IMR-90 (cell line): ENCODE measurements at regions not wholly inside any gene's neighbourhood (a gene's known extent, or its start where the extent isn't known, plus 50 kb on each side); places are given as distances from the start of the nearest gene placed in this dataset.

Experiments
- ATAC-seq: fragments of 200-7000 bp; cut with Tn5 transposase; 2 replicates; pipeline ENCODE4 v1.9.1; 2020; ENCODE audit warnings: low read depth, mild to moderate bottlenecking, moderate library complexity
- BruUV-seq: library from RNA; stranded (reverse); fragments of 400-500 nt; replicated peaks from 2 replicates; lab custom pipeline; 2021; lab: Mats Ljungman, UMichigan
- CTCF ChIA-PET: fragments of 300-600 bp; formaldehyde crosslinking; extraction: SDS; loops from one replicate; lab custom pipeline; 2021; ENCODE audit warnings: antibody characterized with exemption; lab: Yijun Ruan, JAX
- POLR2A ChIA-PET: fragments of 300-600 bp; sonication (Branson Sonifier 250); formaldehyde crosslinking; loops from one replicate; lab custom pipeline; 2022; ENCODE audit warnings: antibody characterized with exemption; ENCODE audit not compliant: unreplicated experiment; lab: Charles Lee
- DNase-seq: peaks from one replicate; pipeline ENCODE4 v3.0.0; 2013
- H2AFZ ChIP-seq: replicated peaks from 2 replicates; pipeline ENCODE3; 2013; ENCODE audit warnings: low read length, mild to moderate bottlenecking; ENCODE audit not compliant: poor library complexity
- H2AK5ac ChIP-seq: 2 replicates; pipeline ENCODE4 v1.6.1; 2013; ENCODE audit warnings: low read depth, low read length, inconsistent platforms
- H2AK9ac ChIP-seq: replicated peaks from 2 replicates; pipeline ENCODE3; 2013; ENCODE audit warnings: mild to moderate bottlenecking, low read depth, low read length, moderate library complexity; ENCODE audit not compliant: poor library complexity
- H2BK120ac ChIP-seq: 2 replicates; pipeline ENCODE4 v1.6.1; 2013; ENCODE audit warnings: low read depth, low read length, inconsistent platforms
- H2BK15ac ChIP-seq: 3 replicates; pipeline ENCODE4 v1.6.1; 2013; ENCODE audit warnings: low read depth, low read length, inconsistent platforms
- H2BK20ac ChIP-seq: 2 replicates; pipeline ENCODE4 v1.6.1; 2013; ENCODE audit warnings: low read depth, mild to moderate bottlenecking, inconsistent platforms, low read length, moderate library complexity
- H2BK5ac ChIP-seq: 2 replicates; pipeline ENCODE4 v1.6.1; 2013; ENCODE audit warnings: mild to moderate bottlenecking, low read depth, low read length, inconsistent platforms; ENCODE audit not compliant: poor library complexity, severe bottlenecking
- H3K14ac ChIP-seq: replicated peaks from 2 replicates; pipeline ENCODE4 v1.6.1; 2013; ENCODE audit warnings: low read depth, low read length, inconsistent platforms
- H3K18ac ChIP-seq: 2 replicates; pipeline ENCODE4 v1.6.1; 2013; ENCODE audit warnings: low read depth, low read length, control low read depth
- H3K23ac ChIP-seq: 2 replicates; pipeline ENCODE4 v1.6.1; 2013; ENCODE audit warnings: low read depth, low read length, inconsistent platforms
- H3K27ac ChIP-seq: 2 replicates; pipeline ENCODE4 v1.5.1; 2013; ENCODE audit warnings: mild to moderate bottlenecking, control low read depth, low read length; ENCODE audit not compliant: insufficient read depth
- H3K27me3 ChIP-seq: 2 replicates; pipeline ENCODE4 v1.6.1; 2013; ENCODE audit warnings: low read length; ENCODE audit not compliant: control insufficient read depth, insufficient read depth
- H3K36me3 ChIP-seq: 2 replicates; pipeline ENCODE4 v1.6.1; 2013; ENCODE audit warnings: low read length, mixed read lengths; ENCODE audit not compliant: control insufficient read depth, insufficient read depth
- H3K4ac ChIP-seq: 2 replicates; pipeline ENCODE4 v1.6.1; 2013; ENCODE audit warnings: low read depth, low read length, inconsistent platforms
- H3K4me1 ChIP-seq: 2 replicates; pipeline ENCODE4 v1.6.1; 2013; ENCODE audit warnings: low read length, mixed read lengths; ENCODE audit not compliant: control insufficient read depth, insufficient read depth
- H3K4me2 ChIP-seq: 2 replicates; pipeline ENCODE4 v1.6.1; 2013; ENCODE audit warnings: low read depth, mild to moderate bottlenecking, control low read depth, low read length, moderate library complexity
- H3K4me3 ChIP-seq: 2 replicates; pipeline ENCODE4 v1.5.1; 2013; ENCODE audit warnings: low read depth, mild to moderate bottlenecking, control low read depth, low read length, moderate library complexity; ENCODE audit not compliant: insufficient read depth
- H3K56ac ChIP-seq: 2 replicates; pipeline ENCODE4 v1.6.1; 2013; ENCODE audit warnings: low read length, inconsistent platforms; ENCODE audit not compliant: insufficient read depth; ENCODE audit errors: extremely low read depth
- H3K79me1 ChIP-seq, 2 experiments: 2 replicates each; pipeline ENCODE4 v1.6.1; 2013; ENCODE audit warnings: low read length in 2 of 2, inconsistent platforms in 1 of 2, low read depth in 1 of 2
- H3K9ac ChIP-seq: 2 replicates; pipeline ENCODE4 v1.6.1; 2013; ENCODE audit warnings: low read depth, low read length, control low read depth
- H3K9me1 ChIP-seq: 2 replicates; pipeline ENCODE4 v1.6.1; 2013; ENCODE audit warnings: low read length, inconsistent platforms; ENCODE audit not compliant: insufficient read depth
- H3K9me3 ChIP-seq: 2 replicates; pipeline ENCODE4 v1.6.1; 2013; ENCODE audit warnings: low read length; ENCODE audit not compliant: control insufficient read depth, insufficient read depth
- H4K20me1 ChIP-seq: 2 replicates; pipeline ENCODE4 v1.6.1; 2013; ENCODE audit warnings: low read length, inconsistent platforms; ENCODE audit not compliant: insufficient read depth
- H4K5ac ChIP-seq: 2 replicates; pipeline ENCODE4 v1.6.1; 2013; ENCODE audit warnings: mild to moderate bottlenecking, low read depth, low read length, control low read depth
- H4K8ac ChIP-seq, 2 experiments: 2 replicates each; pipeline ENCODE4 v1.6.1; 2013; ENCODE audit warnings: low read depth in 2 of 2, low read length in 2 of 2, control low read depth in 1 of 2, inconsistent platforms in 1 of 2
- H4K91ac ChIP-seq: 2 replicates; pipeline ENCODE4 v1.6.1; 2013; ENCODE audit warnings: low read depth, low read length, inconsistent platforms; ENCODE audit not compliant: insufficient read depth
- BHLHE40 ChIP-seq: fragments of 150-350 bp; IDR thresholded peaks from 2 replicates; pipeline ENCODE4 v1.6.1; 2016; ENCODE audit warnings: mild to moderate bottlenecking, low read depth, low read length
- ELK1 ChIP-seq: fragments of 150-350 bp; IDR thresholded peaks from 2 replicates; pipeline ENCODE4 v1.6.1; 2016; ENCODE audit warnings: low read depth, mild to moderate bottlenecking, low read length, moderate library complexity, borderline replicate concordance
- MAZ ChIP-seq: IDR thresholded peaks from 2 replicates; pipeline ENCODE4 v1.6.1; 2012; ENCODE audit warnings: low read depth, mild to moderate bottlenecking, low read length, improper control_type of control experiment, moderate library complexity, borderline replicate concordance
- WGBS, 2 experiments: methylation state at CpG; one replicate each; pipeline versions ENCODE4 v1.1.5 to v1.1.7; 2013; ENCODE audit warnings: missing lambda C conversion rate in 2 of 2; ENCODE audit not compliant: insufficient read length in 1 of 2; ENCODE audit errors: extremely low coverage in 2 of 2; 5-methylcytosine and 5-hydroxymethylcytosine counted together
- dilution Hi-C: fragments of 300-500 bp; cut with HindIII; formaldehyde crosslinking; loops from one replicate; pipeline ENCODE4 v1.14.3; 2018; ENCODE audit warnings: low sequenced_read_pairs; ENCODE audit not compliant: unreplicated experiment
- in situ Hi-C: fragments of 300-500 bp; cut with MboI; formaldehyde crosslinking; loops from 3 replicates; pipeline ENCODE4 v1.14.3; 2019; ENCODE audit warnings: low sequenced_read_pairs, inconsistent platforms, mixed read lengths
- intact Hi-C: fragments of 100-400 bp; cut with micrococcal nuclease; formaldehyde crosslinking; loops from 2 replicates; pipeline ENCODE4 v1.10.0; 2022

GRCh38 chr4:35175487-35175886, 1068.8 kb downstream of the ARAP2 start:
- peaks cover 2% of the 10 kb centered on the region for H3K9me3 ChIP-seq
- intact Hi-C loops: no loop called here
- no peak overlapping the region for H3K4ac ChIP-seq
- H3K79me1 ChIP-seq: no peaks in the 10 kb centered on the region
- H2BK5ac ChIP-seq: no peak overlapping the region
- no peak overlapping the region for H4K91ac ChIP-seq
- H2AK5ac ChIP-seq: no peak overlapping the region
- no CpG with 5 or more reads among the region's 4 CpGs for WGBS, 2 experiments
- no peak for DNase-seq
- no peaks in the 10 kb centered on the region for H3K36me3 ChIP-seq
- POLR2A ChIA-PET: no interaction called here
- H3K9me1 ChIP-seq: no peaks in the 10 kb centered on the region
- no peaks in the 10 kb centered on the region for H3K27me3 ChIP-seq
- no peak overlapping the region for H2BK20ac ChIP-seq
- H2BK15ac ChIP-seq: no peak overlapping the region
- no peak overlapping the region for H2AK9ac ChIP-seq
- BruUV-seq: no TSS peak
- H2BK120ac ChIP-seq: no peak overlapping the region
- H3K4me1 ChIP-seq: no peaks in the 10 kb centered on the region
- no peak for ATAC-seq
- H4K20me1 ChIP-seq: no peaks in the 10 kb centered on the region
- CTCF ChIA-PET: no interaction called here
- H3K4me3 ChIP-seq: no peak overlapping the region
- H3K4me2 ChIP-seq: no peak overlapping the region
- no peak overlapping the region for H3K18ac ChIP-seq
- dilution Hi-C loops: no loop called here
- no peak overlapping the region for H3K23ac ChIP-seq
- H3K14ac ChIP-seq: no peak overlapping the region
- no peak overlapping the region for H3K9ac ChIP-seq
- TF ChIP-seq BHLHE40: no peak
- TF ChIP-seq ELK1: no peak
- no peak for TF ChIP-seq MAZ
- no peak overlapping the region for H3K56ac ChIP-seq
- H4K8ac ChIP-seq: no peak overlapping the region
- in situ Hi-C loops: no loop called here
- no peak overlapping the region for H2AFZ ChIP-seq
- H3K27ac ChIP-seq: no peak overlapping the region
- H4K5ac ChIP-seq: no peak overlapping the region
